ENCODE measurements at regions not wholly inside any gene's neighbourhood (a gene's known extent, or its start where the extent isn't known, plus 50 kb on each side); places are given as distances from the start of the nearest gene placed in this dataset.

DNA sequence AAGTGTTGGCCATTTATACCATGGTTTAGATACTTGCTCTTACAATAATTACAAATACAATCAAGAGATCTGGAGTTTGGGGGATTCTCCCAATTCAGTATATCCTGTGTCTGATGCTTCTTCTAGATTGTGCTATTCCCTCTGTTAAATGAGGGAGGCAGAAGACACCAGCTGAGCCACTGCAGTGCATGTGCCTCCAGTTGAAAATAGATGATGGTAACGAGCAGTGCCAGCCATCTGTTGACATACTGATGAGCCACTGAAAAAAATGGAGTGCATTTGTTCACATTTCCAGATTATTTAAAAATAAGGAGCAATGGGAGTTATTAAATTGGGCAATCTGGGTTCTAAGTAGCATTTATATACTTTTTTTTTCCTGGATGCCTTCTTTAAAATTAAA lies 1428.0 kb upstream of the TENM4 start:
- TF ChIP-seq POLR2AphosphoS5 (IDR thresholded peaks at IDR 0.05) (no peak), POLR2A (IDR thresholded peaks at IDR 0.05) (no peak)
- TF ChIP-seq, protein P1, sequence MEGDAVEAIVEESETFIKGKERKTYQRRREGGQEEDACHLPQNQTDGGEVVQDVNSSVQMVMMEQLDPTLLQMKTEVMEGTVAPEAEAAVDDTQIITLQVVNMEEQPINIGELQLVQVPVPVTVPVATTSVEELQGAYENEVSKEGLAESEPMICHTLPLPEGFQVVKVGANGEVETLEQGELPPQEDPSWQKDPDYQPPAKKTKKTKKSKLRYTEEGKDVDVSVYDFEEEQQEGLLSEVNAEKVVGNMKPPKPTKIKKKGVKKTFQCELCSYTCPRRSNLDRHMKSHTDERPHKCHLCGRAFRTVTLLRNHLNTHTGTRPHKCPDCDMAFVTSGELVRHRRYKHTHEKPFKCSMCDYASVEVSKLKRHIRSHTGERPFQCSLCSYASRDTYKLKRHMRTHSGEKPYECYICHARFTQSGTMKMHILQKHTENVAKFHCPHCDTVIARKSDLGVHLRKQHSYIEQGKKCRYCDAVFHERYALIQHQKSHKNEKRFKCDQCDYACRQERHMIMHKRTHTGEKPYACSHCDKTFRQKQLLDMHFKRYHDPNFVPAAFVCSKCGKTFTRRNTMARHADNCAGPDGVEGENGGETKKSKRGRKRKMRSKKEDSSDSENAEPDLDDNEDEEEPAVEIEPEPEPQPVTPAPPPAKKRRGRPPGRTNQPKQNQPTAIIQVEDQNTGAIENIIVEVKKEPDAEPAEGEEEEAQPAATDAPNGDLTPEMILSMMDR (IDR thresholded peaks at IDR 0.05), result no peak

Measured in sigmoid colon (tissue), 4 donors.